C1 segment of cervical spinal cord (tissue), 14 donors: ENCODE measurements at regions not wholly inside any gene's neighbourhood (a gene's known extent, or its start where the extent isn't known, plus 50 kb on each side); places are given as distances from the start of the nearest gene placed in this dataset.
A peak's percentile ranks its signal among the peaks of the same experiment; 100 is the strongest.
"Not testable (repeated sequence)": the region's sequence is repeated elsewhere in the genome, so short reads cannot be mapped to it uniquely, and the experiment has no call there.

Experiments
- DNase-seq, 14 donors: peaks; one replicate each; lab custom pipeline; 2025; lab: John Stamatoyannopoulos, UW

DNA sequence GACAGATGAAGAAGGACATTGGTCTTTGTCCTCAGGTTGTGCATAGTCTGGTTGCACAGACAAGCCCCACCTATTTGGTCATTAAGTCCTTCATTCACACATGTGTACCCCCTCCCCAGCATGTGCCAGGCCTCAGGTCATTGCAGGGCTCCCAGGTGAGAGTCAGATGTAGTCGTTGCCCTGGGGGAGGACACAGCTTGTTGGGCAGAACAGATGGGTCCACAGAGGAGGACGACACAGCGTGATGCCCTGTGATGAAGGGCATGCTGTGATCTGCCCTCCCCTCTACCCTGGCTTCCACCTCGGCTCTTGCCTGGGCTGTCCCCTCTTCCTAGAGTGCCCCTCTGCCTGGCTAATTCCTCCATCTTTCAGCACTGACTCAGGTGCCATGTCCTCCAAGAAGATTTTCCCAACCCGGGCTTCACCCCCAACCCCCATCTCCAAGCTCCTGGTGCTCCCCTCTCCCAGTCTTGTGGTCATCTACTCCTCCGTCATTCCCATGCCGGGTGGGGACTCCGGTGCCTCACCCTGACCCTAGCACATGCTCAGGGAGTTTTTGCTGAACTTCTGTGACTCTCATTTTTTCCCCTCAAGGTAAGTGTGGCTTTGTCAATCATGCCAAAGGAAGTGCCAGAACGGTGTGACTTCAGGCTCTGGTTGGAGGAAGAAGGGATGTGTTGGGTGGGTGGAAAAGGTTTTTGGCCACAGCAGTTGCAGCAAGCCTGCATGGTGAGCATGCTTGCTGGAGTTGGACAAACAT, 220.5 kb downstream of the FOXD2 start:
- DNase-seq = no peak

DNA sequence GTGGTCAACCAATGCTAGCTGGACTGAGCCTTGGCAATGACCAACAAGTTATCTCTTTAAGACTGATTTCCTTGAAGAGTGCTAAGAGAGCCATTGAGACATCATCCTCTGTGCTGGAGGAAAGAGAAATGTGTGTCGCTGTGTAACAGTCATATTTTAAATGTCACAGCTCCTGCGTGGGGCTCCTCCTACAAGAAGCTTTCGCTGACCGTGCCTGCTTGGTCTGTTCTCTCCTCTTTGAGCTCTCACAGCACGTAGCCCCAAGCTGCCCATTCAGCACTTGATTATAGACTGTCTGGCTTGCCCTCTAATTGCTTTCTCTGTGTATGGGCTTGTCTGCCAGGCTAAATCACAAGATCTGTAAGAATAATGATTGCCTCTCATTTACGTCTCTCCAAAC, 221.3 kb downstream of the FOXD2 start:
- peak in 2 of 14 donors; percentile 1 to 17 for DNase-seq

DNA sequence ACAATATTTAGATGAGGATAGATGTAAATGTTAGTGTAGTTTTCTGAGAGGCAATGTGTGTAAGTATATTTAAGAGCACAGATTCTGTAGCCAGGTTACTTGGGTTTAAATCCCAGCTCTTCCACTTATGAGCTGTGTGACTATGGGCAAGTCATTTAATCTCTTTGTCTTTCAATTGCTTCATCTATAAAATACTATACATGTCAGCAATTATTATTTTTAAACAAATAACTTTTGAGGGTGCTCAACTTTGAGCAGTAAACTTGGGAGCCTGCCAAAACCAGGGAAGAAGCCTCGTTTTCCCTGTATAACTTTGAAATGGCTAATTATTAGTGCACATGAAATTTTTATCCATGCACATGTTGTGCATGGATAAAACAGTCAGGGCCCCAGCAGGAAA, 222.8 kb downstream of the FOXD2 start:
- DNase-seq = no peak

DNA sequence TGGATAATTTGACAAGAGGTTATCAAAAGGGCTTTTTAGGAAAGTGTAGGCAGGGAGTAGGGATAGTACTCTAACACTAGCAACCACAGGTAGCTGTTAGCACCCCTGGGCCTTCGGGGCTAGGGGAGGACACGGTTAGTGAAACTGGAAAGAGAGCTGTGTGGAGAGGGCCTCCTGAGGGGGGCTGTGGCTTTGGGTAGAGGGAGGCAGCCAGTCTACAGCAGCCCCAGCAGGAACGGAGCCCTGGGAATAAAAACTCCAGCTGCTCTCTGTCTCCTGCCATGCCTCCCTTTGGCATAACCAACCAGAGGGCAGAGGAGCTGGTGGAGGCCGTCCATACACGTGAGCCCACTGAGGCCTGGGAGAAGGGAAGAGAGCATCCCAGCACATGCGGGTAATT, 223.2 kb downstream of the FOXD2 start:
- DNase-seq = no peak

DNA sequence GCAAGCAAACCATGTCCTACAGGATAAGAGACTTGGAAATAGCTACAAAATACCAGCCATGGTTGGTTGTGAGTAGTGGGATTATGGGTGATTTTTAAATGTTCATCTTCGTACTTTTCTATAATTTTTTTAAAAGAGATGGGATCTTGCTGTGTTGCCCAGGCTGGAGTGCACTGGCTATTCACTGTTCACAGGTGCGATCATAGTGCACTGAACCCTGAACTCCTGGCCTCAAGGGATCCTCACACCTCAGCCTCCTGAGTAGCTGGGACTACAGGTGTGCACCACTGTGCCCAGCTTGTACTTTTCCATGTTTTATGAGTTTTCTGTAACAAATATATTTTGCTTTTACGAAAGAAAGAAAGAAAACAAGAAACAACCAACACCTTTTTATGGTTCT, 224.2 kb downstream of the FOXD2 start:
- no peak for DNase-seq

DNA sequence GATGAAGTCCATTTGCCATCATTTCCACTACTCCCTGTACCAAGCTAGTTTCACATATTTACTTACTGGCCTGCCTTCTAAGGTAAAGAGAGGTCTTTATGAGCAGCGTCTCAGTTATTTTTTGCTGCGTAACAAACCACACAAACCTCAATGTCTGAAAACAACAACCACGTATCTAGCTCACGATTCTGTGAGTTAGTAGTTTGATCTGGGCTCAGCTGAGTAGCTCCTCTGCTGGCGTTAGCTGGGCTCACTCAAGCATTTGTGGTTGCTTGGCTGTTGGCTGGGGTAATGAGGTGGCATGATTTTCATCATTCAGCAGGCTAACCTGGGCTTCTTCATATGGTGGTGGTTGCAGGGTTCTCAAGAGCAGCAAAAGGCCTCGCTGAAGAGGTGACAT, 225.4 kb downstream of the FOXD2 start:
- DNase-seq = no peak

DNA sequence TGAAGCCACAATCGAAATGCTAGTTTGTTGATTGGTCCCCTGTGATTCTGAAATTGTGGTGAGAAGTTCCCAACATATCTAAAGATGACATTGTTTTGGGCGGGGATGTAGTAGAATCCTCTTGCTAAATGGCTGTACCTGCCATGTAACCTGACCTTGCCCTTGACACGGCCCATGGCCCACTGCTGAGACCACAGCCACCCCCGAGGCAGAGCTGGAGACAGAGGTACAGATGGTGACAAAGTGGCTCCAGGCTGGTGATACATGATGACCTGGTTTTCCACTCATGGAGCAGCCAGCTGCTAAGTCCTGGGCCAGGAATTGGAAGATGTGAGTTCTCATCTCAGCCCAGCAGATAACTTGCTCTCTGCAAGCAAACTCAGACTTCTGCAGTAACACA, 226.5 kb downstream of the FOXD2 start:
- DNase-seq = no peak

DNA sequence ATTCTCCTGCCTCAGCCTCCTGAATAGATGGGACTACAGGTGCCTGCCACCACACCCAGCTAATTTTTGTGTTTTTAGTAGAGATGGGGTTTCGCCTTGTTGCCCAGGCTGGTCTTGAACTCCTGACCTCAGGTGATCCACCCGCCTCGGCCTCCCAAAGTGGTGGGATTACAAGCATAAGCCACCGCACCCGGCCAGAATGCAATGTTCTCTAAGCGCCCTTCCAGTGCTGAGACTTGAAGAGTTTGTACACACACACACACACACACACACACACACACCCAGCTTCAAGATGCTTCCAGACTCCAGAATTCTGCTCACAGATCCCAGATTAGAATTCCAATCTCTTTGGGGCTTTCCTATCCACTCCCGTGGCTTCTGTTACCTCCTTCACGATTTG, 227.1 kb downstream of the FOXD2 start:
- DNase-seq = not testable (repeated sequence)

DNA sequence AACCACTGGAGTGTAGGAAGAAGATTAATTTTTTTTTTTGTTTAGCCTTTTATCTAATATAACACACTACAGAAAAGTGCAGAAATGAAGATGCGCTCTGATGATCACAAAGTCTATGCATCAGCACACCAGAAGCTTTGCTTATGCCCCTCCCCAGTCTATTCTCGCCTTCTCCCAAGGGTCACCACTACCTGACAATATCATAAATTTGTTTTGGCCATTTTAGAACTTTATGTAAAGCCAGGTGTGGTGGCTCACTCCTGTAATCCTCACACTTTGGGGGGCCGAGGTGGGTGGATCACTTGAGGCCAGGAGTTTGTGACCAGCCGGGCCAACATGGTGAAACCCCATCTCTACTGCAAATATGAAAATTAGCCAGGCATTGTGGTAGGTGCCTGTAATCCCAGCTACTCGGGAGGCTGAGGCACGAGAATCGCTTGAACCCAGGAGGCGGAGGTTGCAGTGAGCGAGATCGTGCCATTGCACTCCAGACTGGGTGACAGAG, 231.3 kb downstream of the FOXD2 start:
- DNase-seq = no peak

DNA sequence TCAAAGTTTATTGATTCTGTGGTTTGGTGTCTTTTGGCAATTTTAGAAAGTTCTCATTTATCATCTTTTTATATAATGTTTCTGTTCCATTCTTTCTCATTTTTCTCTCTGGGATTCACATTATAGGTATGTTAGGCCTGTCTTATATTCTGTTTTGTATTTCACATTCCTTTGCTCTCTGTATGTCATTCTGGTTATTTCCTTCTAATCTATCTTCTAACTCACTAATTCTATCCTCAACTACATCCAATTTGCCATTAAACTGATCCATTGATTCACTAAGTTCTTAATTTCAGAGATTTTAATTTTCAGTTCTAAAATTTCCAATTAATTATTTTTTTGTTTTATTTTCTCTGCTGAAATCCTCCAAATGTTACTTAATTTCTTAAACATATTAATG, 234.8 kb downstream of the FOXD2 start:
- no peak for DNase-seq

DNA sequence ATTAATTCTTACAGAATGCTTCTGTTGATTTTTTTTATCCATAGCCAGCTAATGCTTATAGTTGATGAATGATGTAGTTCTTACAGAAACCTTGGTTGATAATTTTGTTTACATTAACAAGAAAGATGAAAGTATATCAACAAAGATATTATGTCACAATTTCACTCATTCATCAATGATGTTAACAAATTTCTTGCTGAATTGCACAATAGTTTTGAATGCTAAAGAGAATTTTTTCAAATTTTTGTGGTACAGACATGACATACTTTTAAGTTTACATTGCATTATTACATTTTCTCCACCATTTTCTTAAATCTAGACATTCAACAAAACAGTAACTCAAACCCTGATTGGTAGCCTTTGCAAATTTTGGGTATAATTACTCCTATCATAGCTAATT, 236.3 kb downstream of the FOXD2 start:
- DNase-seq = no peak

DNA sequence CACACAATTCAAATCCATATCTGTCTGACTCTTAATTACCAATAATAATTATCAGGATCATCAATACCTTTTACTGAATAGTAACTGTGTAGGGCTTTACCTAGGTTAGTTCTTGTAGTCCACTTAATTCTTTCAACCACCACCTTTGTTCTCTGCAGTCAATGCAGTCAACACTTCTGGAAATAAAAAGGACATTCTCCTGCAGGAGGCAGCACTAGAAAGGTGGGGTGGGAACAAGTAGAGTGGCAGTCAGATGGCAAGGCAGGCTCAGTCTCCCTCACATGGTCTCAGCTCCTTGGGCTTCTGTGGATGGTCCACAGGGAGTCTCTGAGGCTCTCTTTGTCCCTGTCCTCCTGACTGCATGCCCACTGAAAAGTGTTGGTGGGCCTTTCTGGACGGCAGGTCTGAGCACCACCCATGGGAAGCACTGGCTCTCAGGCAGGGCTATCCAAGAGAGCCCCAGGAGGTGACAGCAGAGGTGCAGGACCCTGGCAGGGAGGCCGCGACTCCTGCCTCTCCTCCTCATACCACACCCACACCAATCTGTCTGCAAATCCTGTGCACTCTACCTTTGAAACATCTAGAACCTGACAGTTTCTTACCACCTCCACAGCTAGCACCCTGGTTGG, 237.3 kb downstream of the FOXD2 start:
- DNase-seq = no peak

DNA sequence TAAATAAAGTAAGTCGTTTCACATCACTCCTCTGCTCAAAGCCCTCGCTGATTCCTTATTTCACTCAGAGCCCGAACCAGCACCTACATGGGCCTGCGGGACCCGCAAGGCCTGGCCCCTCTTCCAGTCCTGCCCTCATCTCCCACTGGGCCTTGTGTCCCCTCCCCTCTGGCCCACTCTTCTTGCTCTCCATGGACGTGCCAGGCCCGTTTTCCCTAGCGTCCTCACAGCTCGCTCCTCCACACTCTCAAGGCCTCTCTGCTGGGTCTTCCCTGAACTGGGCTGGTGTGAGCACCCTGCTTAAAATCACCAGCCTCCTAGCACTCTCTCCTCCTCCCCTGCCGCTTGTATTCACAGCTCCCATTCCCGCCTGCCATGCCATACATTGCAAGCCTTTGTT, 237.9 kb downstream of the FOXD2 start:
- DNase-seq = no peak

DNA sequence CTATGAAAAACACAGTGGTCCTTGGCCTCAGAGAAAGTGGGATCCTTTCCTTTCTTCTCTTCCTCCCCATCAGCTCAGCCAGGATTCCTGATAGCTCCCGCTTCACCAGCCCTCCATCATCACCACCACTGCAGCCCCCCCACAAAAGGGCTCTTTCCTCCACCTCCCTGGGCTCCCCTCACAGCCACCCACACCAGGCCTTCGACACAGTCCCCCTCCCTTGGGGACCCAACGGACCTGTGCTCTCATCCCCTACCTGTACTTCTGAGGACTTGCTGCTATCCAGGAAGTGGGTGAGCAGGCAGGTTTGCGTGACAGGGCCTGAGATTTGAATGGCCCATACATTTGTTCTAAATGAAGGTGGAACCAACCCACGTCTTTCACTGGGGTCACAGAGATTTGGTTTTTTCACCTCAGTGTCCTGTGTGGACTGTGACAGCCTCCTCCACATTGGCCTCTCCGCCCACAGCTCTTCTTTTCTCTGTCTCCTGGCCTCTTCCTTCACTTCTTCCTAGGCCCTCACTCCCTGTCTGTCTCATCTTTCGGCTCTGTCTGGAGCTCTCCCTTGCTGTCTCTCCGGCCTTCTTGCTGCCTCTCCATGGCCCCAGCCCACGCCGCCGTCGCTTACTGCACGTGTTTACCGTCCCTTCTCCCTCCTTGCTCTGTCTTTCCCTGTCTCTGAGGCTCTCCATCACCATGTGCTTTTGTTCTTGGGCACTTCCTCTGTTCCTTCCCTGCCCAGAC, 238.6 kb downstream of the FOXD2 start:
- no peak for DNase-seq

DNA sequence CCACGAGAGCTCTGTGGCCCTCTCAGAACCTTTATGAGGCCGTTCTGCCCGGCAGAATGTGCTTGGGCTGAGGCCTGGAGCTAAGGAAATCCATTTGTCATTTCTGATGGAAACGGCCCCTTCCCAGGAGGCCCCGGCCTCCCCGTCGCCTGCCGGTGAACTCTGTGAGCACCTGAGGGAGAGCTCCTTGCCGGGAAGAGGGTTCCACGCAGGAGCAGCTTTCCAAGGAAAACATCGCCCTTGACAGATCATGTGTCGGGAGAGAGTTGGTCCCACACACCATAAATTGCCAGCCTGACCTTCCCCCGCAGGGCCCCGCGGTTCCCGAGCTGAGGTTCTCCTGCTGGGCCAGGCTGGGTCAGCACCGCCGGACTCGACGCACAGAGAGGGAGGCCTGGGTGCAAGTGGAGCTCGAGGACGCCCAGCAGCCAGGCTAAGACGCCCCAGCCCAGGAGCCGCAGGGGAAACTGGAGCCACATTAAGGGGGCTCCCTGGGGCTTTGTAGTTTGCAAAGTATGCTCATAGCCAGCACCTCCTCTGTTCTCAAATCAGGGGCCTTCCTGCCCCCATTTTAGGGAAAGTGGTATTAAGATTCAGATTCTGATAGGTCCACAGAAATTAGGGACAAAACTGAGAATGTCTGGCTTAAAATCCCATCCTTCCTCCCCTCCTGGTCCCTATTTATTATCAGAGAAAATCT, 239.5 kb downstream of the FOXD2 start:
- DNase-seq = no peak

DNA sequence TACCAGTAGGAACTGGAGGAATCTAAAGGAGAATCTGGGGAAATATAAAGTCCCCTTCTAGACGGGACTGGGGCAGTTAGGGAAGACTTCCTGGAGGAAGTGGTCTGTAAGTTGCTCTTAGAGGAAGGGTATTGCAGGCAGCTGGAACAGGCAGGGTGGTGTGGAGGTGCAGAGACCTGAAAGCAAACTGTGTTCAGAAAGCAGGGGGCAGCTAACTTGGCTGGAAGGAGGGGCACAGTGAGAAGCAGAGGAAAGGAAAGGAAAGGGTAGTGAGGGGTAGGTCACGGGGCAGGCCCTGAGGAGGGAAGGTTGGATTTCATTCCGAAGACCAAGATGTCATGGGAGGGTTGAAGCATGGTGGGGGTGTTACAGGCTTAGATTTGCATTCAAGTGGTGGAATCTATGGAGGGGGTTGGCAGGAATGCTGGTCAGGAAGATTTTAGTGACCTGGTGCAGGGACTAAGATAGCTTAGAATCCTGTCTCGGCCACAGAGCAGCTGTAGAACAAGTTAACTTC, 240.7 kb downstream of the FOXD2 start:
- no peak for DNase-seq

DNA sequence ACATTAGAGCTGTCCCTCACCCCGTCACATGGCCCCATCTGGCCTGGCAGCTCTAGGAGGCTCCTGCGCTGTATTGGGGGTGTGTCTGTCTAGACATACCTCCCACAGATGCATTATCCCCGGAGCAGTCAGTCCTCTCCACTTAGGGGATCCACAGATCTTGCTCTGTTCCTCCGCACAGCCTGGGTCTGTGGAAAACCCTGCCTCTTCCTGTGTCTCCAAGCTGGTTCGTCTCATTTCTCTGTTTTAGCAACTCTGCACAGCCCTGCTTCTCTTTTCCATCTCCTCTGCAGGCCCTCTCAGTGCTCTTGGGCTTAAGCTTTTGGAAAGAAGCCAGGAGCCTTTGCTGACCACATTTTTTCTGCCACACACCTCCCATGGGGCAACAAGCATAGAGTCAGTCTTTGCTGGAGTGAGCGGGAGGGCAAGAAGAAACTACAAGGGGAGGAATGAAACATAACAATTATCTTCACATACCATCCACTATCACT, 241.5 kb downstream of the FOXD2 start:
- no peak for DNase-seq

DNA sequence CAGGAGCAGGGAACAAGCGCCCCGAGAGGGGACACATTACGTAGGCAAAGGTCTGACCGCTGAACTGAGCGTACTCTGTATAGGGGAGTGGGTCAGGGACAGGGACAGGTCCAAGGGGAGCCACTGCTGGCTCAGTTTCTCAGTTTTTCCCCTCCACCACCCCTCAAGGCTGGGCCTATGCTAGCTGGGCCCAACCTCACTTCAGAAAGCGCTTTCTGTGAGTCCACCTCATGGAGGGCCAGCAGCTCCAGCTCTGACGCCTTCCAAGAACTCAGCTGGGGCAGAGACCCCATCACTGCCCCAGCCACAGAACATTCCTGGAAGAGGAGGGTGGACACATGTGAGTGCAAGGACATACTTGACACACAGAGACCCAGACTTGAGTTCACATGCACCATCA, 242.0 kb downstream of the FOXD2 start:
- no peak for DNase-seq

DNA sequence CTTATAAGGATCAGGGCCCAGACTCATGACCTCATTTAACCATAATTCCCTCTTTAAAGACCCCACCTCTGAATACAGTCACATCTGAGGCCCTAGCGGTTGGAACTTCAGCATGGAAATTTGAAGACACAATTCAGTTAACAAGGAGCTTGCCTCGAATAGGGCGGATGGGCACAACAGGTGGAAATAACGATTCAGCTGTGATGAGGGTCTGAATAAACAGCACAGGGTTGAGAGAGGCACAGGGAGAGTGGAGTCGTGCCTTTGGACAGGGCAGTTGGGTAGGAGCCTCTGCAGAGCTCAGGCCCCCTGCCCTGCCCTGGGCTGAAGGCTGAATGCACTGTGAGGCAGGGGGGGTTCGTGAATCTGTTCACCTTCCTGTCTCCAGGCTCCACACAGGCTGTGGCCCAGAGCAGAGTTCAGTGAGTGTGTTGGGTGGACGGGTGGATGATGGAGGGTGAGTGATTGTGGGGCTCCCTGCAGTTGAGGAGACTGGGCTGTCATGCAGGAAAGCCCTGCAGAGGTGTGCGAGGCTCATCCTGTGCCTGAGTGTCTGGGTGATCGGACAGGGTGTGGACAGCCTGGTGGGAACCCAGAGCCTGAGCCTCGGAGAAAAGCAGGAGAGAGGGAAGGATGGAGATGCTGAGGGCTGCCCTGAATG, 243.1 kb downstream of the FOXD2 start:
- no peak for DNase-seq

DNA sequence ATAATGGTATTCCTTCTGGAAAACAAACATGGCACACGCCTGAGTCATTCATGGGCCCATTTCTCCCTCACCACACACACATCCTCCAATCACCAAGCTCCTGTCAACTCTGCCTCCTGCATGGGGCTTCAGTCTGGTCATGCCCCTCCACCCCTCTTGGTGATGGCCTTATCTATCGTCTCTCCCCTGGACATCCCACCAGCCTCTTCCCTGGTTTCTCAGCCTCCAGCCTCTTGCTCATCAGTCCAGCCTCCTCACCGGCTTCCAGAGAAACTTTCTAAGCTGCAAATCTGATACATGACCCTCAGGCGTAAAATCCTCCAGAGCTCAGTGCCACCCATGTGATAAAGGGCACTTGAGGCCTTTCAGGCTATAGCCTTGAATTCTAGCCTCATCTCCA, 243.9 kb downstream of the FOXD2 start:
- DNase-seq = no peak

DNA sequence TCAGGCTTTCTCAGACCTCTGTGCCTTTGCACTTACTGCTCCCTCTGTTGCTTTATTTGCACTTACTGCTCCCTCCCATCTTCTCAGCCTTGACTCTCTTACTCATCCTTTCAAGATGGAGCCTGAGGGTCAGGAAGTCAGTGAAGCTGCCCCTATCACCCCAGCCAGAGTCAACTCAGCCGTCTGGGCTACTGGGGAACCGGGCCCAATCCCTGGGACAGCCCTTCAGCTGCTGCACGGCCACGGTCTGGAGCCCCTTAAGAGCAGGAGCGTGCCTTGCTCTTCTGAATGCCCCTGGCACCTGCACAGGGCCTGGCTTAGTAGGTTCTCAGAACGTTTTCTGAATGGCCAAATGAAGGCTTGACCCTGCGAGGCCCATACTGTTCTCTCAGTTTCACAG, 244.4 kb downstream of the FOXD2 start:
- DNase-seq = no peak
